AG04449 (cell line): ENCODE measurements at regions not wholly inside any gene's neighbourhood (a gene's known extent, or its start where the extent isn't known, plus 50 kb on each side); places are given as distances from the start of the nearest gene placed in this dataset.

Experiments used
- CTCF ChIA-PET: fragments of 350-600 bp; formaldehyde crosslinking; extraction: SDS; loops from one replicate; lab custom pipeline; 2021; ENCODE audit warnings: antibody characterized with exemption; lab: Yijun Ruan, JAX
- POLR2A ChIA-PET: fragments of 400-600, 350-600 bp; formaldehyde crosslinking; extraction: SDS; loops from one replicate; lab custom pipeline; 2020; ENCODE audit warnings: antibody characterized with exemption, inconsistent platforms; lab: Yijun Ruan, JAX
- DNase-seq: peaks from one replicate; pipeline ENCODE4 v3.0.0-alpha.2; 2010; ENCODE audit warnings: low read depth, low spot score
- H3K4me3 ChIP-seq: 2 replicates; pipeline ENCODE4 v1.5.1; 2011; ENCODE audit warnings: low read depth, mild to moderate bottlenecking, control low read depth, low read length
- TF ChIP-seq, protein P1 (sequence below): IDR thresholded peaks from one replicate; pipeline ENCODE4 v1.5.1; 2011; ENCODE audit warnings: mild to moderate bottlenecking, moderate library complexity, low read length, control low read depth, inconsistent platforms; ENCODE audit not compliant: insufficient read depth; ENCODE audit errors: missing control alignments

DNA sequence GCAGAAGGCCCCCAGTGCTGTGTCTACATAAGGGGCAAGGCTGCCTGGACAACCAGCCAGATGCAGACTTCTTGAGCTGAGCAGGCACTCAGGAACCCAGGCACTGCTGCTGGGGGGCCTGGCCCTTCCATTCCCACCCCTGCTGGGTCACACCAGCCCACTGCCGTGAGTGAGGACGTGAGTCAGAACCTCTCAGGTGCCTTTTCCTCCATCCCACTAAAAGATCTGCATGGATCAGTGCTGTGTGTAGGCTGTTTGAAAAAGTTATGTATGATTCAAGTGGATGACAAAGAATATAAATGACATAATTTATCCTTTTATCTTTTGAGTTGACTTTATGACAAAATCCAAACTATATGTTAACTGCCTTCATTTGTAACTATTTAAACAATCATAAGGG is 499.3 kb downstream of the INHBA start:
- no peak for DNase-seq
- ChIA-PET CTCF (no interaction called here), POLR2A (no interaction called here)
- TF ChIP-seq, protein P1, sequence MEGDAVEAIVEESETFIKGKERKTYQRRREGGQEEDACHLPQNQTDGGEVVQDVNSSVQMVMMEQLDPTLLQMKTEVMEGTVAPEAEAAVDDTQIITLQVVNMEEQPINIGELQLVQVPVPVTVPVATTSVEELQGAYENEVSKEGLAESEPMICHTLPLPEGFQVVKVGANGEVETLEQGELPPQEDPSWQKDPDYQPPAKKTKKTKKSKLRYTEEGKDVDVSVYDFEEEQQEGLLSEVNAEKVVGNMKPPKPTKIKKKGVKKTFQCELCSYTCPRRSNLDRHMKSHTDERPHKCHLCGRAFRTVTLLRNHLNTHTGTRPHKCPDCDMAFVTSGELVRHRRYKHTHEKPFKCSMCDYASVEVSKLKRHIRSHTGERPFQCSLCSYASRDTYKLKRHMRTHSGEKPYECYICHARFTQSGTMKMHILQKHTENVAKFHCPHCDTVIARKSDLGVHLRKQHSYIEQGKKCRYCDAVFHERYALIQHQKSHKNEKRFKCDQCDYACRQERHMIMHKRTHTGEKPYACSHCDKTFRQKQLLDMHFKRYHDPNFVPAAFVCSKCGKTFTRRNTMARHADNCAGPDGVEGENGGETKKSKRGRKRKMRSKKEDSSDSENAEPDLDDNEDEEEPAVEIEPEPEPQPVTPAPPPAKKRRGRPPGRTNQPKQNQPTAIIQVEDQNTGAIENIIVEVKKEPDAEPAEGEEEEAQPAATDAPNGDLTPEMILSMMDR = no peak
- no peak overlapping the region for H3K4me3 ChIP-seq

DNA sequence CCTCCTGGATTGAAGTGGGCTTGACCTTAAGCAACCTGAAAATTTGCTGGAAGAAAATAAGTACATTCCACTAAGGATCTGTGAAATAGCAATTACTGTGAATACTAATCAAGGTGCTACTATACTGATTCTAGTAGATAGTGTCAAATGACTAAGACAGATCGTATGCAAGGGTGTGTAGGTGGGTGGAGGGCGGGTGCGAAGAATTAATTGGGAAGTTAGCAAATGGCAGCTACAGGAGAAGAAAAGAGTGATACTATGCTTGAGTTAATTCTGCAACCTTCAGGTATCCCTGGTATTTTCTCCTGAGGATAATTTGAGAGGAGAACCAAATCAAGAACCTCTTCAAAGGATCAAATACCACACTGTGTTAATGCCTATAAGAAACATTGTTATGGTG is 501.9 kb downstream of the INHBA start:
- ChIA-PET POLR2A (no interaction called here), CTCF (no interaction called here)
- TF ChIP-seq, protein P1 = no peak
- no peak overlapping the region for H3K4me3 ChIP-seq
- no peak for DNase-seq

DNA sequence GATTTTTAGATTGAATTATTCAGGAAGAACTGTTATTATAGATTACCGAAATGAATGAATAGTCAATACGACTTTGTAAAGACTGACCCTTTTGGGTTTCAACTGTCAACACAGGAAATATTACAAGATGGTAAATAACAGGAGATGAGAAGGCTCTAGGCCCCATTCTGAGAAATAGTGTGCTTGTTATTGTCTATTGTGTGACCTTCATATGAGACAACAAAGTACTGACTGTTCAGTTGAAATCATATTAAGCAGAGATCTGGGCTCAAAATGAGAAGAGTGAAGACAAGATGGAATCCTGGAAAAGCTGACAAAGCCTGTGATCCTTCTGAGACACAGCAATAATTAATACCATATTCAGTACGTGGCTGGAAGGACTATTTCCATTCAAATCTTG is 503.8 kb downstream of the INHBA start:
- TF ChIP-seq, protein P1 = no peak
- H3K4me3 ChIP-seq = no peak overlapping the region
- CTCF ChIA-PET = no interaction called here
- POLR2A ChIA-PET = no interaction called here
- no peak for DNase-seq

DNA sequence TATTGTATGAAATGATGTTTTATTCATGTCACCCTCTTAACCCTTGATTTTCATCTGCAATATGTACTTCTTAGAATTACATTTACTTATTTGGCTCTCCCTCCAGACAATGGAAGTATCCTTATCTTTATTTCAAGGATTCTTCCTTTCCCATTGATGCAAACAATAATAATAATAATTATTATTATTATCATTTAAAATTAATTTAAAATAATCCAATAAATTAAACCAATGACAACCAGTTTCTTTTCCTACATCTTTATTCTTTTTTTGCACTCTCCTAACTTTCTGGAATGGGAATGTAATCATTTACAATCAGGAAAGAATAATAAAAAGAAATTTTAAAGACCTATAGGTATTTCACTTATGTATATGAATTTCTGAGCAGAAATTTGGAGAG is 504.4 kb downstream of the INHBA start:
- DNase-seq = no peak
- TF ChIP-seq, protein P1 = no peak
- POLR2A ChIA-PET = no interaction called here
- H3K4me3 ChIP-seq = no peak overlapping the region
- CTCF ChIA-PET = no interaction called here

DNA sequence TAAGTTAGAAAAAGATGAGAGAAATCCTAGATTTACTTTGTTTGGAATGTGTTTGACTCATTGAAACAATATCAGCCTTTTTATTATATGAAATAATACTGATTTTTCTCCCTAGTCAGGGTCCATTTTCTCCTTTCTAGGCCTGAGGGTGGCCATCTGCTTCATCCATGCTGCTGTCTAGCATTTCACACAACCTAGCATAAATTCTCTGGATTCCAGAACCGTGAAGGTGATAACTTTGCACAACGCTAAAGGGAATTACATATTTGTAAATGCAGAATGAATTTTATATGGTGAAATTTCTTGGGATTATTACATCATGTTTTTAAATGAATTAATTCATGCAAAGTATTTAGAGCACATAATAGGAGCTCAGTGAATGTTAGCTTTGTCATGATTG is 505.1 kb downstream of the INHBA start:
- POLR2A ChIA-PET = no interaction called here
- TF ChIP-seq, protein P1 = no peak

DNA sequence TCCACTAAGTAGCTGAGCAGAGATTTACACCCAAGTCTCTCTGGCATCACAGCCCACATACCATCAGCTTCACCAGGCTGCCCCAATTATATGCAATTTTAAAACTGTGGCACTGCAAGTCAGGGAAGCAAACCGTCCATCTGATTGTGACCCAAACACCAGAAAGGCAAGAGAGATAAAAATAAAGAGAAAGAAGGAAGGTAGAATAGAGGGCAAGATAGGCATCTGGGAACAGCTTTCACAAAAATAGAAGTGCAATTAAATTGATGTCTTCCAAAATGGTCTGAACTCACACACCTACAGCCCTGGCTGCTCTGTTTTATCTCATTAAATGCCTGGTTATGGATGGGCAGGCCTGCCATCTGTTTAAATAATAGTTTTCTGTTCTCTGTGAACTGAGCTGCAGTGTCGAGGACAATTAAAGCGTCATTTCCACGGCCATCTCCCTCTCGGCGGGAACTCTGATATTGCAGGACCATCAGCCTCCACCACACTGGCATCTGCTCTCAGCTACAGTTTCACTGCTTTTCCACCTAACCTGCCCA is 509.1 kb downstream of the INHBA start:
- TF ChIP-seq, protein P1 = no peak
- no peak for DNase-seq
- POLR2A ChIA-PET = no interaction called here
- CTCF ChIA-PET = no interaction called here
- H3K4me3 ChIP-seq = no peak overlapping the region

More for the DNA sequence above, 505.1 kb downstream of the INHBA start:
- DNase-seq = no peak
- no peak overlapping the region for H3K4me3 ChIP-seq
- CTCF ChIA-PET = no interaction called here
